ENCODE measurements at regions not wholly inside any gene's neighbourhood (a gene's known extent, or its start where the extent isn't known, plus 50 kb on each side); places are given as distances from the start of the nearest gene placed in this dataset.

DNA sequence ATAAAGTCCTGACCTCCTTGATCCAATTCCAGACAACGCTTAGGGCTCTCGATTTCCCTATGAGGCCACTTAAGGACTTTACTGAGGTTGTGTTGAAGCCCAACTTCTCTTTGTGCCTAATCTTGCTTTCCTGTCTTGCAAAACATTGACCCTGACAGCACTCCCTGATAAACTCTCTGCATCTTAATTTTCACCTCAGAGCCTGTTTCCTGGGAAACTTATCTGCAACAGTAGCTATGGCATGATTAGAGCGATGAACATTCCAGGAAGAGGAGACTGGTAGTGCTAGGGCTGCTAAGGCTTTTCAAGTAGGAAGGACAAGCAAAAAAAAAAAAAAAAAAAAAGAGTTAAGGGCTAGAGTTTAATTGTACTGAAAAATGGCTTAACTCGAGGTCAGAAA lies 118.9 kb downstream of the RGS21 start:
- in situ Hi-C loops (cut with HindIII; ENCODE audit: low pct_unique_long_range_greater_than_20kb, low sequenced_read_pairs): no loop called here
- Histone ChIP-seq H3K27ac (ENCODE audit: low read length) (no peak overlapping the region), H3K27me3 (ENCODE audit: control insufficient read depth, insufficient read depth, low read length) (no peaks in the 10 kb centered on the region), H3K4me3 (ENCODE audit: low read depth in 2 of 2, low read length in 2 of 2) (no peak overlapping the region), H3K9me3 (ENCODE audit: control insufficient read depth, insufficient read depth, low read depth, low read length) (no peaks in the 10 kb centered on the region), H3K36me3 (ENCODE audit: control insufficient read depth, insufficient read depth, low read length) (no peaks in the 10 kb centered on the region), H3K4me1 (ENCODE audit: control insufficient read depth, insufficient read depth, low read length) (no peaks in the 10 kb centered on the region)
- TF ChIP-seq POLR2AphosphoS5 (IDR thresholded peaks at IDR 0.05; ENCODE audit: low read depth, low read length) (no peak), SIN3A (IDR thresholded peaks at IDR 0.05; ENCODE audit: borderline replicate concordance, insufficient read depth, low read depth, low read length) (no peak), TCF7L2 (IDR thresholded peaks at IDR 0.05; ENCODE audit: low read depth, low read length) (no peak), CTCF (IDR thresholded peaks at IDR 0.05) (no peak)
- TF ChIP-seq, protein P1, sequence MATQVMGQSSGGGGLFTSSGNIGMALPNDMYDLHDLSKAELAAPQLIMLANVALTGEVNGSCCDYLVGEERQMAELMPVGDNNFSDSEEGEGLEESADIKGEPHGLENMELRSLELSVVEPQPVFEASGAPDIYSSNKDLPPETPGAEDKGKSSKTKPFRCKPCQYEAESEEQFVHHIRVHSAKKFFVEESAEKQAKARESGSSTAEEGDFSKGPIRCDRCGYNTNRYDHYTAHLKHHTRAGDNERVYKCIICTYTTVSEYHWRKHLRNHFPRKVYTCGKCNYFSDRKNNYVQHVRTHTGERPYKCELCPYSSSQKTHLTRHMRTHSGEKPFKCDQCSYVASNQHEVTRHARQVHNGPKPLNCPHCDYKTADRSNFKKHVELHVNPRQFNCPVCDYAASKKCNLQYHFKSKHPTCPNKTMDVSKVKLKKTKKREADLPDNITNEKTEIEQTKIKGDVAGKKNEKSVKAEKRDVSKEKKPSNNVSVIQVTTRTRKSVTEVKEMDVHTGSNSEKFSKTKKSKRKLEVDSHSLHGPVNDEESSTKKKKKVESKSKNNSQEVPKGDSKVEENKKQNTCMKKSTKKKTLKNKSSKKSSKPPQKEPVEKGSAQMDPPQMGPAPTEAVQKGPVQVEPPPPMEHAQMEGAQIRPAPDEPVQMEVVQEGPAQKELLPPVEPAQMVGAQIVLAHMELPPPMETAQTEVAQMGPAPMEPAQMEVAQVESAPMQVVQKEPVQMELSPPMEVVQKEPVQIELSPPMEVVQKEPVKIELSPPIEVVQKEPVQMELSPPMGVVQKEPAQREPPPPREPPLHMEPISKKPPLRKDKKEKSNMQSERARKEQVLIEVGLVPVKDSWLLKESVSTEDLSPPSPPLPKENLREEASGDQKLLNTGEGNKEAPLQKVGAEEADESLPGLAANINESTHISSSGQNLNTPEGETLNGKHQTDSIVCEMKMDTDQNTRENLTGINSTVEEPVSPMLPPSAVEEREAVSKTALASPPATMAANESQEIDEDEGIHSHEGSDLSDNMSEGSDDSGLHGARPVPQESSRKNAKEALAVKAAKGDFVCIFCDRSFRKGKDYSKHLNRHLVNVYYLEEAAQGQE (IDR thresholded peaks at IDR 0.05; ENCODE audit: insufficient read depth in 1 of 2, low read depth in 2 of 2, low read length in 1 of 2): no peak
- no TSS peak for BruUV-seq (replicated peaks)
- ChIA-PET POLR2A (no interaction called here), CTCF (no interaction called here)
- intact Hi-C loops (cut with micrococcal nuclease; ENCODE audit: unreplicated experiment): no loop called here
- no peak for DNase-seq (ENCODE audit: low read depth, low spot score)
- ATAC-seq: no peak

DNA sequence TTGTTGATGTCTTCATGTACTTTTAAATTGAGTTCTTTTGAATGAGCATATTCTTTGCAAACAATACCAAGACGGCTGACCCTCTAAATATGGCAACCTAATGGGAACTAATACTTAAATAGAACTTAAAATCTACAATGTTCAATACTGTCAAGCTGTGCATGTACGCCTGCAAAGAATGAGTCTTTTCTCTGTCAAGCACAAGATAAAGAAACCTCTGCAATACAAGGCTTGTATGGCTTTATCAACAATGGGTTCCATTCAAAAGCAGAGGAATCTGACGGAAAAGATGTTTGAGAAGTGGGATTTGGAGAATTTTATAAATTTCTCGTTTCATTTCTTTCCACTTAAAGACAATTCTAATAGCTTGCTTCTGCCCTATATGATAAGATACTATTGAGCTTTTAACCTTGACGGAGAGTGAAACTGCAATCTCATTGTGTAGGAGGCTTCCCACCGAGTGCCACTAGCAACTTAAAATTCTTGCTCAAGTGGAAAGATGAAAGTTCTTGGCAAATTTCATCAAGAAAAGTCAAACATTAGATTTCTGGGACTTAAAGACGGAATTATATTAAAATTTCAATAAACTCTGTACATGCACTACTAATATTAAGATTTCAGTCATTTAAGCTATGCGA lies 119.8 kb downstream of the RGS21 start:
- BruUV-seq (replicated peaks): no TSS peak
- POLR2A ChIA-PET: no interaction called here

More for the DNA sequence above, 119.8 kb downstream of the RGS21 start:
- no peak overlapping the region for H3K4me3 ChIP-seq (ENCODE audit: low read depth in 2 of 2, low read length in 2 of 2)
- no peak overlapping the region for H3K27ac ChIP-seq (ENCODE audit: low read length)
- no peaks in the 10 kb centered on the region for H3K4me1 ChIP-seq (ENCODE audit: control insufficient read depth, insufficient read depth, low read length)
- H3K27me3 ChIP-seq (ENCODE audit: control insufficient read depth, insufficient read depth, low read length): no peaks in the 10 kb centered on the region
- no peaks in the 10 kb centered on the region for H3K36me3 ChIP-seq (ENCODE audit: control insufficient read depth, insufficient read depth, low read length)
- CTCF ChIA-PET: no interaction called here
- ATAC-seq: no peak
- H3K9me3 ChIP-seq (ENCODE audit: control insufficient read depth, insufficient read depth, low read depth, low read length): no peaks in the 10 kb centered on the region
- intact Hi-C loops (cut with micrococcal nuclease; ENCODE audit: unreplicated experiment) (no loop called here), in situ Hi-C loops (cut with HindIII; ENCODE audit: low pct_unique_long_range_greater_than_20kb, low sequenced_read_pairs) (no loop called here)
- no peak for DNase-seq (ENCODE audit: low read depth, low spot score)
- TF ChIP-seq TCF7L2 (IDR thresholded peaks at IDR 0.05; ENCODE audit: low read depth, low read length): no peak
- TF ChIP-seq CTCF (IDR thresholded peaks at IDR 0.05): no peak
- TF ChIP-seq POLR2AphosphoS5 (IDR thresholded peaks at IDR 0.05; ENCODE audit: low read depth, low read length): no peak
- TF ChIP-seq, protein P1 (IDR thresholded peaks at IDR 0.05; ENCODE audit: insufficient read depth in 1 of 2, low read depth in 2 of 2, low read length in 1 of 2): no peak
- TF ChIP-seq SIN3A (IDR thresholded peaks at IDR 0.05; ENCODE audit: borderline replicate concordance, insufficient read depth, low read depth, low read length): no peak
